ENCODE measurements at regions not wholly inside any gene's neighbourhood (a gene's known extent, or its start where the extent isn't known, plus 50 kb on each side); places are given as distances from the start of the nearest gene placed in this dataset.

GRCh38 chr1:193348091-193348768 is 161.8 kb upstream of the B3GALT2 start:
- DNase-seq (ENCODE audit: low spot score): no peak

- DNase-seq (ENCODE audit: low spot score): no peak
These were observed 159.7 kb upstream of the B3GALT2 start for GRCh38 chr1:193346085-193346484.

DNA sequence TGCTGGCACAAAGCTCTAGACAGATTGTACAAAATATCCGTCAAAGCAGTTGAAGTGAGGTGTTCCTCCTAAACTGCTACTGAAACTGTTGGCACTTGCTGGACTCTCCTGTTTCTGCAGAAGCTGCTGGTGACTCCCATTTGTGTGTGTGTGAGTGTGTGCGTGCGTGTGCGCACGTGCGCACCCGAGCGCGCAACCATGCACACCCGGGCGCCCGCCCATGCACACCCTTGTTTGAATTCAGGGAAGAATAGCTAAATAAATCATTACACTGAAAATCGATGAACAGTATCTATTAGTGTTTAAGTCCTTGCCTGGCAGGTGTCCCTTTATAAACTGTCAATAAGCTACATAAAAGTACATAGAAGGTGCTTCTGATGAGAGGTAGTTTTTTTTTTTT is 156.4 kb upstream of the B3GALT2 start:
- no peak for DNase-seq (ENCODE audit: low spot score)

DNA sequence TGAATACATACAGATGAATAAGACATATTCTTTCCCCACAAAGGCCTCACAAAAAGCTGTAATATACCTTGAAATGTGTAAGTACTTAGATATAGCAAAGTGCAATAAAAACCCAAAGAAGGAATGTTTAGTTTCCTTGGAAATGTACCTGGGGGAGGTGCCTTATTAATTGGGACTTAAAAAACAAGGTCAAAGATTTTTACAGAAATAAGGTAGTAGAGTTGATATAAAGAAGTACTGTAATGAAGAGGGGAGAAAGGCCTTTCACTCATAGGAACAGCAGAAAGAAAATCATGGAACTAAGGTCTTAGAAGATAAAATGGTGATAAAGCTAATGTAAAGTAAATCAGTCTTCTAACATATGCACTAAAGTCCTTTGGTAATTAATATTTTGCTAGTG is 153.9 kb upstream of the B3GALT2 start:
- DNase-seq (ENCODE audit: low spot score): no peak

GRCh38 chr1:193339401-193339800 is 153.0 kb upstream of the B3GALT2 start:
- DNase-seq (ENCODE audit: low spot score): no peak

DNA sequence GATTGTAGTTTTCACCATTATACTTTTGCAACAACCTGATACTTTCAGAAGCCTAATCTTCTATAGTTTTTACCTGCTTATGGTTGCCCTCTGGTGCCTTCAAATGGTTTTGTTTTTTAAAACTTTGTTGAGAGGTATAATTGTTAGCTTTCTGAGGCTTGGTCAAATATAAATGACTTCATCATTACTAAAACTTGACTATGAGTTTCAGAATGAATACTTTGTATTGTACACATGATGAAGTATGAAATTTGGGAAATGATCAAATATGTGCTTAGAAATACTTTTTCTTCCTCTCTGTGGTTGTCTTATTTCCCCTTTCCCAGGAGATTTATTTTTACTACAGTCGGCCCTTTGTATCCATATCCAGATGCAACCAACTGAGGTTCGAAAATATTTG is 151.8 kb upstream of the B3GALT2 start:
- no peak for DNase-seq (ENCODE audit: low spot score)

- DNase-seq (ENCODE audit: low spot score): no peak
These were observed 149.5 kb upstream of the B3GALT2 start for GRCh38 chr1:193335806-193336428.

DNA sequence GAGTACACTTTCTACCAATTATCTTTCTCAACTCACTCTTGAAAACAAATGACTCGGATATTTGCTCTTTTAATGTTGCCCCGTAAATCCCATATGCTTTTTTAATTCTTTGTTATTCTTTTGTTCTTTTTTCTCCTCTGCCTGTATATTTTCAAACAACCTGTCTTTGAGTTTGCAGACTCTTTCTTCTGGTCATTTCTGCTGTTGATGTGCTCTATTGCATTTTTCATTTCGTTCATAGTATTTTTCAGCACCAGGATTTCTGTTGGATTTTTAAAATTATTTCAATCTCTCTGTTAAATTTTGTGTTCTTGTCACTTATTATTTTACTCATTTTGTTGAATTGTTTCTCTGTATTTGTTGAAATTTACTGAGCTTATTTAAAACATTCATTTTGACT is 146.8 kb upstream of the B3GALT2 start:
- DNase-seq (ENCODE audit: low spot score): no peak

GRCh38 chr1:193326296-193326695 is 139.9 kb upstream of the B3GALT2 start:
- no peak for DNase-seq (ENCODE audit: low spot score)

- DNase-seq (ENCODE audit: low spot score): no peak
These were observed 139.4 kb upstream of the B3GALT2 start for GRCh38 chr1:193325771-193326170.

GRCh38 chr1:193325042-193325441 is 138.6 kb upstream of the B3GALT2 start:
- DNase-seq (ENCODE audit: low spot score): no peak

- DNase-seq (ENCODE audit: low spot score): no peak
These were observed 135.8 kb upstream of the B3GALT2 start for GRCh38 chr1:193322211-193322610.

DNA sequence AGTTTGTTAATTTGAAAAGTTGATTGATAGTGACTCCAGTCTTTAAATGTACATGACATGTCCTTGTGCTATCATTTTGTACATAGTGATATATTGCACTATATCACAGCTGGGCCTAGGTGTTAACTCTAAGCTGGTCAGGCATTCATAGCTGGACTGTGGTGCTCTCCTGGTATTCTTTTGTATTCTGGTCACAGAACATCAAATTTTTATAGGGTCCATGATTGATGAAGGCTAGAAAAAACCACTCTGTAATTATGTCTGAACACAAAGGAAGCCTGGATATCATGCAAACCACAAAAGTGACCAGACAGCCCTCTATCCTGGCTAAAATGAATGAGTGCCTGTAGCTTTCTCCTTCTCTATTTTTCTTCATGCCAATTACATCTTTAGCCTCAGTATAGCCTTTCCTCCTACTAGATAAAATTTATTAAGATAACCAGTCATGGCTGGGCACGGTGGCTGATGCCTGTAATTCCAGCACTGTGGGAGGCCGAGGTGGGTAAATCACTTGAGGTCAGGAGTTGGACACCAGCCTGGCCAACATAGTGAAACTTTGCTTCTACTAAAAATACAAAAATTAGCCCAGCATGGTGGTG is 134.9 kb upstream of the B3GALT2 start:
- no peak for DNase-seq (ENCODE audit: low spot score)

DNA sequence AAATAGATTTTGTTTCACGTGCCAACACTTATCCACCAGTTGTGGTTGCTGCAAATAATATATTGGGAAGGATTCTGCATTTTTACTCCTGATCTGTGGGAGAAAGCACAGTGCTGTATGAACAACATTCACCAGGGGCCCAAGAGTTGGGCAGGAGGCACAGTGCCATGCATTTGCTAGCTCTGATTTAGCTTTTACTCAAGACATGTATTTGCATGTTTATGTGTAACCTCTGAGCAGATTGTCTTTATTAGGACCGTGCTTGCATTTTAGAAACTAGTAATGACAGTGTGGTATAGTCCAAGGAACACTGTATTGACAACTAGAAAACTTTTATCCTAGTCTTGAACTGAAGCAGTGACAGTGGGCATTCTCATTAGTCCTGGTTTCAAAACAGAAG is 133.9 kb upstream of the B3GALT2 start:
- DNase-seq (ENCODE audit: low spot score): no peak

GRCh38 chr1:193318347-193318746 is 131.9 kb upstream of the B3GALT2 start:
- no peak for DNase-seq (ENCODE audit: low spot score)

GRCh38 chr1:193313354-193314140 is 127.1 kb upstream of the B3GALT2 start:
- DNase-seq (ENCODE audit: low spot score): no peak

DNA sequence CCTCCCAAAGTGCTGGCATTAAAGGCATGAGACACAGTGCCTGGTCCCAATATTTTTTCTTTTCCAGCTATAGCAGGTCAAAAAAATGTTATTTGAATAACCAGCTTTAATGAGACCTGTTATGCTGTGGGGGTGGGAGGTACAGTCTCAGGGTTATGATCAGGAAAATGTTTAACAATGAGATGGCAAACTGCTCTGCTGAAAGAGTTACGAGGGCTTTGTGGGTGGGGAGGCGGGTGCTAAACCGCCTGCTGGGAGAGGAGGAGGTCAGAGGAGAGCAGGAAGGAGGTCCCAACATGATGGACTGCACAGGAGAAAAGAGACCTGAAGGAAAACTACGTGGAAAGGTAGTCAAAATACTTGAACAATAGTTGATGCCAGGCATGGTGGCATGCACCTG is 126.0 kb upstream of the B3GALT2 start:
- DNase-seq (ENCODE audit: low spot score): no peak

GRCh38 chr1:193311226-193311948 is 125.0 kb upstream of the B3GALT2 start:
- DNase-seq (ENCODE audit: low spot score): no peak

DNA sequence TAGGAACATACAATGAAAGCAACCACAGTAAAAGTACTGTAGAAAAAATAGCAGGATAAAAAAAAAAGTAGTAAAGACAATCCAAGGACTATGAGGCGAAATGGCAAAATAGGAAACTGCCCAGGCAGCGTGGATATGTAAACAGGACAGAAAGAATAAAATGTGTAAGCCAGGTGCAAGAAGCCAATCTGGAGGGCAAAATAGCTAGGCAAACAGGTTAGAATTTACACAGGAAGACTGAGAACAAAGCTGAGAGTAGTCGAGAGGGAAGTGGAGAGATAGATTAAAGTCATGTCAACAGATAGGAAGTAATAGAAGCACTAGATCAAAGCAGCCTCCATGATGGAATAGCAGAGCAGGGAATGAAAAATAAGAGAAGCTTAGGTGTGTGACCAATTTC is 124.2 kb upstream of the B3GALT2 start:
- DNase-seq (ENCODE audit: low spot score): no peak

DNA sequence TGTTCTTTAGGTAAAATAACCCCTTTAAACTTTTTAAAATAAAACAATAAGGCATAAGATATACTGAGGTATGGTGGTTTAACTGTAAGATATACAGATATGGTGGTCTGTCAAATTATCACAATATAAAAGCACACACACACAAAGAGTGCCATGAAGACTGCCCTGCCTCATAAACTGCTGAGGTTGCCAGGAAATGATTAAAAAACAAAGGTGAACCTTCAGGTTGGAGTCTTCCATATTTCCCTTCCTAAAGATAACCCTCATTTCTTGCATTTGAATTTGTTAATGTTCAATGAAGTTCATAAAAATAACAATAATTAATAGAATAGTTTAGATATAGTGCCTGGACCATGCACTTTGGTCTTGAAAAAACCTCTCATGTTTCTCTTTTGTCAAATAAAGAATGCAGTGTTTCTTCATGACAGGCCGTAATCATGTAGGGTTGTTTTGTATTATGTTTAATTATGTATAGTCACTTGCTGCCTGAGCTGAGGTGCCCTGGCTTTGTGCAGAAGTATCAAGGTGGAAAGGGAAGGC is 123.6 kb upstream of the B3GALT2 start:
- DNase-seq (ENCODE audit: low spot score): no peak

- no peak for DNase-seq (ENCODE audit: low spot score)
These were observed 122.0 kb upstream of the B3GALT2 start for GRCh38 chr1:193308438-193308837.

DNA sequence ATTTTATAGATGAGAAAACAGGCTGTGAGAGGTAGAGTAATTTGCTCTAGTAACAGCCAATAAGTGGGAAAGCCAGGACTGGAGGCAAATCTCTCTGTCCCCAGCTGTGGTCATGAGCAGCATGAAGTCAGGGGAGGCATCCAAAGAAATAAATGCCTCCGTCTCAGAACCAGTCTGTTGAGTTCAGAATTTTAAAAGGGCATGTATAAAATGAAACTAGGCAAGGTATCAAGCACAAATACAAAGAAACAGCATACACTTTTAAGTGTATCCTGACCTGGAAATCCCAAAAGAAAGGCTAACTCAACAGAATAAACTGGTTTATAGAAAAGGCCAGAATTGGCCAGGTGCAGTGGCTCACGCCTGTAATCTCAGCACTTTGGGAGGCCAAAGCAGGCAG is 120.0 kb upstream of the B3GALT2 start:
- DNase-seq (ENCODE audit: low spot score): no peak
